Central memory CD4-positive, alpha-beta T cell (primary cell): ENCODE measurements at regions not wholly inside any gene's neighbourhood (a gene's known extent, or its start where the extent isn't known, plus 50 kb on each side); places are given as distances from the start of the nearest gene placed in this dataset.

Experiments used
- DNase-seq: peaks from one replicate; pipeline ENCODE4 v3.0.0; 2022

- DNase-seq, result no peak
These were observed 374.3 kb downstream of the SPRY1 start for GRCh38 chr4:123770884-123771283.

DNA sequence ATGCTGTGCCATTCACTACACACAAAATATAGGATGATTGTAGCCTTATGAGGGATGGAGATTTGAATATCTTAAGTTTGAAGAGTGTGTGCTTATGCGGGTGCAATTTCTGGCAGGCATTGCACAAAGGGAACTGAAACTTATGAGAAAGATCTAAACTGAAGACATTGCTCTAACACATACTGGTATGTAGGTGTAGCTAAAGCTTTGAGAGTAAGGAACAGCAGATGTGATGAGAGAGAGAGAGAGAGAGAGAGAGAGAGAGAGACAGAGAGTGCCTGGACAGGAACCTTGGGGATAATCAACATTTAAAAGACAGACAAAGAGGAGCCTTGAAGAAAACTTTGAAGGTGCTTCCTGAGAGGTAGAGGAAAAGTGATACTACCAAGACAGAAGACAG is 379.7 kb downstream of the SPRY1 start:
- DNase-seq, result no peak

- no peak for DNase-seq
These were observed 380.8 kb downstream of the SPRY1 start for GRCh38 chr4:123777373-123777772.

- no peak for DNase-seq
These were observed 386.7 kb downstream of the SPRY1 start for GRCh38 chr4:123783151-123783790.

DNA sequence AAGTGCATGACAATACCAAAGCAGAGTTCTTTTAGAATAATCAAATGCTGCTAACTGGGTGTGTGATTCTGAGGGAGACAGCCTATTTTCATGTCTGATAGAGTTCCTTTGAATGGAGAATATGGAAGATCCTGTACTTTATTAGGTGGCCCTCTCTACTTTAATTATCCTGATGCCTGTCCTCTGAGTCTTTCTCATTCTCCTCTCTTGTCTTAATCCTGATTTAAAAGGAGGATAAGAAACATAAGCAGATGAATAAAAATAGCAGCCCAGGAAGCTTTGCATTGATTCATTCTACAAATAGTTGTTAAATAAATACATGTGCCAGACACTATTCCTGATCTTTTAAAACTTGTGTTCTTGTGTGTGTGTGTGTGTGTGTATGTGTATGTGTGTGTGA is 387.3 kb downstream of the SPRY1 start:
- no peak for DNase-seq

GRCh38 chr4:123784626-123785025 is 388.0 kb downstream of the SPRY1 start:
- DNase-seq, result no peak

DNA sequence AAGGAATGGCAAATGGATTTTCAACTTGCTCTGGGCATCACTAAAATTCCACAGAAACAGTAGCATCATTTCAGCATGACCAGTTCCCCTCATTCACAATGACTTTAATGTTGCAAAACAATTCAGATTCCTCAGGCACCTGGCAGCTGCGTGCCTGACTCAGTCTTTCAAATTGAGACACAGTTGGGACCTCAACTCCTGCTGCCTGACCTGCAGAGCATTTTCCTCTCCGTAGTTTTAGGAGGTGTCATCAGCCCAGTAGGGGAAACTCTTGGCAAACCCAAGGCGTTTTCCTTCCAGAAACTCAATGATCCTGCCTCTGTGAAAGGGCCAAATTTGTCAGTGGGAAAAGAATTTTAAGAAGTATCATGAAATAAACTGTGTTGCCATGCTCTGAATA is 388.9 kb downstream of the SPRY1 start:
- no peak for DNase-seq

GRCh38 chr4:123786163-123786915 is 389.7 kb downstream of the SPRY1 start:
- no peak for DNase-seq

- no peak for DNase-seq
These were observed 390.3 kb downstream of the SPRY1 start for GRCh38 chr4:123786920-123787319.

DNA sequence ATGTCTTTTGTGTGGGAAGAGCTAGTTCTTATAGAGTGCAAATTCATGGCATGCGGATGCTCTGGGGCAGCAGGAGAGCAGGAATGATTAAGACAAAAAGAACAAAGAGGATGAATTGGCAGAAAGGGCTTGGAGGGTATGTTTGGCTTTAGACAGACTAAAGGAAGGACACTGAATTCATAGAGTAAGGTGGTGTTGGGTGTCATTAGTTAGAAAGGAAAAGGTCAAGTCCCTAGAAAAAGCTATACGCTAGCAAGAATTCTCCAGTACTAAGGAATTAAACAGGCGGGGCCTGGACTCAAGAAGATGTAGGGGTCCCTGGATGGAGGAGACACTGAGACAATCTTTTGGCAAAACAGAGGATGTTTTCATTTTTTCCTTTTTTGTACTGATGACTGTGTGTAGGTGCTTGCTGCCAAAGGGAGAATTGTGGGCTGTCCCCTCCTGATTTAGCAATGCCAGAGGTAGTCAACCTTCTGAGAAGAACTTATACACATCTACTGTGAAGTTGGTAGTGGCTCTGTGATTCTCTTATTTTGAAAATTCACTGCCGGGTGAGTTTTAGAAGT is 391.0 kb downstream of the SPRY1 start:
- no peak for DNase-seq

- DNase-seq, result no peak
These were observed 392.0 kb downstream of the SPRY1 start for GRCh38 chr4:123788577-123788976.

DNA sequence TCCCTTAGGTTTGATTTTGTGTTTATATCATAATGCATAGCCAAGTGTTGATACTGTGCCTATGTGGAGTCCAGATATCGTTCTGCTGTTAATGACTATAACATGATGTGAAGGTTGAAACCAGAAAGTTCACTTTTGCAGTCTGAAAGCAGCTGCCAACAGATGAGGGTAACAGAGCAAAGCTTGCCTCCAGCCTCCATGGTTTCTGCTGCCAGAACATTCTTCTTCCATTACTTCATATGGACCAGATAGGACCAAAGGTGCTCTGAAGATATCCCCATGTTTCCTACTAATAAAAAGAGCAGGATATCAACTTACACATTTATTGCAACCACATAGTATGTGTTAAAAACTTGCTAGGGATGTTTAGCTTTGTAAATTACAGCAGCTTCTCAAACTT is 394.1 kb downstream of the SPRY1 start:
- DNase-seq, result no peak

GRCh38 chr4:123802082-123802645 is 405.6 kb downstream of the SPRY1 start:
- DNase-seq, result no peak

GRCh38 chr4:123802933-123803332 is 406.3 kb downstream of the SPRY1 start:
- no peak for DNase-seq

GRCh38 chr4:123804196-123804721 is 407.7 kb downstream of the SPRY1 start:
- no peak for DNase-seq

DNA sequence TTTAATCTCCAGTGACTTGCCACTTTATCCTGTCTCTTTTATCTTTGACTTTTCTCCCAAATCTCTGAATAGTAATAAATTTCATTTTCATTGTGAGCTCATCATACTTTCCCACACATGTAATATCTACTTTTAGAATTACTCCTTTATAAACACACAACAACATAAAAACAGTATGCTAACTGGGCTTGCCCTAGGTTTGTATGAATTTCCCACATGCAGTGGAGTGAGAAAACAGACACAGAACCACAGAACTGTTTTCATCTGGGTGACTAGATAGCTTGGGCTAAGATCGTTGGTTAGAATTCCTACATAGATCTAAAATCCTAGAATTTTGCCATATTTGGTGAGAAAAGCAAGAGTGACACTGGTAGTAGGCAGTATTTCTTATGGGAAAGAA is 409.5 kb downstream of the SPRY1 start:
- DNase-seq, result no peak

GRCh38 chr4:123807187-123807586 is 410.6 kb downstream of the SPRY1 start:
- no peak for DNase-seq

DNA sequence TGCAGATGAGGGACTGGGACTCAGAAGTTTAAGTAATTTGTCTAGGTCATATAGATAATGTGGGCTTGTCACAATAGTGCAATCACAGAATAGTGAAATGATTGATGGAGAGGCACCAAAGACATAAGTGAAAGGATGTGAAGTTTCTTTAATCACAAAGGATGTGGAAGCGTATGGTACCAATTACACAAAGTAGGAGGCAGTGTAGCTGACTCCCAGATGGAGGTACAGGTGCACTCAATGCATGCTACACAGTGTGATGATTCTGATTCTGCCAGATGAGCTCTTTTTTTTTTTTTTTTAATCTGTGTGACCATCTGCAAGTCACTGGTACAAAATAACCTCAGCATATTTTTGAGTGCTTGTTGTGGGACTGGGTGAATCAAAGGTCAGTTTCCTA is 411.3 kb downstream of the SPRY1 start:
- DNase-seq, result no peak

GRCh38 chr4:123809864-123810263 is 413.3 kb downstream of the SPRY1 start:
- no peak for DNase-seq

DNA sequence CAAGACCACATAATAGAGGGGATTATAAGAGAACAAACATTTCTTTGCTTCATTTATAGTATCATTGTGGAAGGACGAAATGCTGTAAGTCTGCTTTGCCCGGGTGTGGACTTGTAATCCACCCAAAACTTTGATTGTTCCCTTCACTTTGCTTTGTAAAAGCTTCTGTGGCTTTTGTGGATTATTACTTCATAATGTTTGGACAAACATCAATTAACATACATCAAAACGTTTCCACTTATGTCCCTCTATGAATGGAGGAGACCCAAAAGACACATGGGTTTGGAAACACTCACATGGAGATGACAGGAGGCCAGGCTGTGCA is 415.4 kb downstream of the SPRY1 start:
- no peak for DNase-seq

DNA sequence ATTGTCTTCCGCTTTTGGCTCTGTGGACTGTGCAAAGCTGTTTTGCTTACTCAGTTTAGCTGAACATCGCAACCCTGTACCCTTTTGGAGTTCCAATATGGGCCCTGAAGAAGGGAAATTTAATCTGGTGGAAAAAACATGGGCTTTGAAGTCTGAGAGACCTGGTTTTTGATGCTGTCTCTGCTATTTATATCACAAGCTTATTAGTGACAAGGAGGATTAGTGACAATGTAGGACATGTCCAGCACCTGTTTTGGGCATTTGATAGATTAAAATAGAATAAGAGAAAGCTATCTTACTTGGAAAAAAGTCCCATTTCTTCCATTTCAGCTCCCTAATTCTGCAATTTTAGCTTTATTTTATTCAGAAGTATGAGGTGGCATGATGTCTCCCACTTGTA is 417.3 kb downstream of the SPRY1 start:
- no peak for DNase-seq

DNA sequence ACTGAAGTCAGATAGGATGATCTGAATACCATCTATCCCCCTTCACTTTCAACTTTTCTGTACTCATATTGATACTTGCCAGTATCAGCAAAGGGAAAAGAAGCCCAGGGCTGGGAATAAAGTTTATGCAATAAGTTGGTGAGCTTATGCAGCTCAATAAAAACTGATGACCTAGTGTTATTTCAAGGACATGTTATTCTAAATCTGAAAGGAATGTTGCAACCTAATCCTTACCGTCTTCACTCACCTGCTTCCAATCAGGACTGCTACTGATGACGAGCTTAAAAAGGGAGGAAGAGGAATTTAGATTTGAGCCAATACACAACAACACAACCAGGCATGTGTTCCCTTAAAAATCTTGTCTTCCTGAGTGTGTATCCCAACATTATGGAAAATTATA is 419.9 kb downstream of the SPRY1 start:
- DNase-seq, result no peak

DNA sequence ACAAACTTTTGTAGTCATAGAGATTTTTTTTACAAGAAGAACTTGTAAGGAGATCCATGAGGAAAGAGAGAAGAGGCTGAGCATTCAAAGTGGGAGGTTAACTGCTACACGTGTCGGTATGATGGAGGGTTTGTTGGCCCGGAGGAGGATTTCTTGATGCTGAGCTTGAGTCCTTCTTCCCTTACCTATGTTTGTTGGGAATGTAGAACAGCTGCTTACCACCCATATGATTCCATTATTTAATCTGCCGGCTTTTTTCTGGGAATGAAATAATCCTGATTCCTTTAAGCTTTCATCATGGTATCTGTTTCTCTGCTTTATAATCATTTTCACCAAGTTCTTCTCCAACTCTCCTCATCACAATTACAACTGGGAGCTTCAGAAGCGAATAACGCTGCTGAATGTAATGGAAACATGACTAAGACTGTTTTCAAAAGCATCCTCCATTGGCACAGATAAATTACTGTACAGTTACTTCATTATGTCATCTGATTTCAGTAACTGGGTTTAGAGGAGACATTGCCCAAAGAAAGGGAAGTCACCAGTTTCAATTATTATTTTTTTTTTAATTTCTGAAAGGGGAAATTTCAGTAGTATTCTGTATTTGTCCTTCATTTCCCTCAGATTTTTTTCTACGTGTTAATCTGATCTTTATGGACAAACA is 420.6 kb downstream of the SPRY1 start:
- DNase-seq, result no peak
